NB4 (cell line): ENCODE measurements at regions not wholly inside any gene's neighbourhood (a gene's known extent, or its start where the extent isn't known, plus 50 kb on each side); places are given as distances from the start of the nearest gene placed in this dataset.

ENCODE experiments used
- CTCF ChIP-seq: IDR thresholded peaks from one replicate; pipeline ENCODE4 v1.5.1; 2012; ENCODE audit warnings: low read depth, low read length
- MAX ChIP-seq: IDR thresholded peaks from 2 replicates; pipeline ENCODE4 v1.6.1; 2011; ENCODE audit warnings: low read depth, low read length

- TF ChIP-seq CTCF (no peak), MAX (no peak)
Measured at GRCh38 chr14:53881921-53882320, 74.7 kb downstream of the BMP4 start.
